ENCODE measurements at regions not wholly inside any gene's neighbourhood (a gene's known extent, or its start where the extent isn't known, plus 50 kb on each side); places are given as distances from the start of the nearest gene placed in this dataset.

DNA sequence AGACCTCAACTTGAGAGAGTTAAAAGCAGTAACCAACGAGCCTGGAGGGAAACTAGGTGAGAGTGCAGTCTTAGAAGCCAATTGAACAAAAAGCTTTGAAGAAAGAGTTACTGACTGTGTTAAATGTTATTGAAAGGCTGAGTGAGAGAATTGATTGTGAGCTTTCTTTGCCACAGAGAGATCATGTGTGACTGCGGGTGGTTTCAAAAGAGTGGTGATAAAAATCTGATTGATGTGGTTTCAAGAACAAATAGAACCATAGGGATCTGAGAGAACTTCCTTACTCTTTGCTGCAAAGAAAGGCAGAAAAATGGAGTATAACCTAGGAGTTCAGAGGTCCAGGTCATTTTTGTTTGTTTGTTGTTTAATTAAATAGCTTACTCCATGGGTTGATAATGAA lies 759.9 kb upstream of the ALCAM start:
- DNase-seq, result no peak

DNA sequence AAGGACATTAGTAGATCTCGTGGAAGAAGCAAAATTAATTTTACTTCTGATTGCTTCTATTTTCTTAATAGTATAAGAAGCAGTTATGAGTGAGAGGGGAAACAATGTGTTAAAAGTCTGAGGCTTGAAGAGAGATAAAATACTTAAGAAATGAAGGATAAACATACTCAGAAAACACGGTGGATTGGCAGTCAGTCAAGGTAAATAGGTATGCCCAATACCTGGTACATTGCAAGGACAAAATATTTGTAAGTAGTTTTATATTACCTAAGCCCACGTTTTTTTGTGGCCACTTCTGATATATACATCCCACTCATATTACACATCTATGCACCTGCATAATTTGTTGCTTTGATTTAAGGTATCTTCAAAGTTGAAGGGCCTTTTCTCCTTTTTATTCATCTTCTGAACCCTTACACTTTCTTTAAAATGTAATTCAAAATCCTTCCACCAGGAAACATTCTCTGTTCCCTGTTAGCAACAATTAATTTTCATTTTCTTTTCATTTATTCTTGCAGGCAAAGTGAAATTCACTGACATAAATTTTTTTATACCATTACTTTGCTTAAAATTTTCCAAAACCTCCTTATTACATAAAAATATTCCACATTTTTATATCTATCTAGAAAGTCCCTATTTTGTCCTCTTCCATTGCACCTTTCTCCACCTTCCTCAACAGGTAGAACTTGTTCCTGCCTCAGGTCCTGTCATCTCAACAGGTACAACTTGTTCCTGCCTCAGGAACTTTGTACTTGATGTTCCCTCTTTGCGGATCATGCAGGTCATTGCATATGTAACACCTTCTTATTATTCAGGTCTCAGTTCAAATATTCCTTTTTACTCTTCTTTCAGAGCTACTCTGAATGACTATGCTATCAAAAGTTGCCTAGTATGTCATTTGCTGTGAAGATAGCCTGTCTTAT lies 755.7 kb upstream of the ALCAM start:
- DNase-seq, result no peak

DNA sequence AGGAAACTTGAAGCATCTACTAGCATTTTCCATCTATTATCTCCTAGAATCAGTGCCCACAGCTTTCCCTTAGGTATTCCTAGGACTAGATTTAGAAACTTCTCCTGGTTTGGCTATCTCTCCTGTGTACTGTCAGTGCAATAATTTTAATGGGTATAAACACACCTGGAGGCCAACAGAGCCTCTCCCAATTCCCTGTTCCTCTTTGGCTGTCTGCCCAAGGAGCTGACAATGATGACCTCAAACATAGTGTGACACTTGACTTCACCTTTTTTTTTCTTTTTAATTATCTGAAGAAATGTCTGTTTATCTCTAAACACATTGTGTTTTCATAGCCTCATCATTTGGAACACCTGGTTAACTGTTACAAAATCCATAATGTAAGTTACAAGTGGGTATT lies 754.5 kb upstream of the ALCAM start:
- no peak for DNase-seq

DNA sequence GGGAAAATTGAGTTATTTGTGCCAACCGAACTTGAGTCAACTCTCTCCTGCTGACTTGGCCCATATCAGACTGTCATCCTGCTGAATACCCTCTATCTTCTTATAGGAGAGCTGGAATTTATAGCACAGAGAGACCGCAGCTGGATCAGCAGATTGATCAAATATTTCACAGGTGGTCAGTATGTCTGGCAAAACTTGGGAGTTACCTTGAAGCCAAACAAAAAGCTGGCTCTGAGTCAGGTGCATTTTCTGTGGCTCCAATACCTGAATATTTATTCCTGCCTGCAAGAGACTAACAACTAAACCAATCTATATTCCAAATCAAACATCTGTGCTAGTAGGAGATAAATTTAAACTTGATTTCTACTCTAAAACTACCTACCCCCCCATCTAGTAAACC lies 752.1 kb upstream of the ALCAM start:
- DNase-seq, result no peak

DNA sequence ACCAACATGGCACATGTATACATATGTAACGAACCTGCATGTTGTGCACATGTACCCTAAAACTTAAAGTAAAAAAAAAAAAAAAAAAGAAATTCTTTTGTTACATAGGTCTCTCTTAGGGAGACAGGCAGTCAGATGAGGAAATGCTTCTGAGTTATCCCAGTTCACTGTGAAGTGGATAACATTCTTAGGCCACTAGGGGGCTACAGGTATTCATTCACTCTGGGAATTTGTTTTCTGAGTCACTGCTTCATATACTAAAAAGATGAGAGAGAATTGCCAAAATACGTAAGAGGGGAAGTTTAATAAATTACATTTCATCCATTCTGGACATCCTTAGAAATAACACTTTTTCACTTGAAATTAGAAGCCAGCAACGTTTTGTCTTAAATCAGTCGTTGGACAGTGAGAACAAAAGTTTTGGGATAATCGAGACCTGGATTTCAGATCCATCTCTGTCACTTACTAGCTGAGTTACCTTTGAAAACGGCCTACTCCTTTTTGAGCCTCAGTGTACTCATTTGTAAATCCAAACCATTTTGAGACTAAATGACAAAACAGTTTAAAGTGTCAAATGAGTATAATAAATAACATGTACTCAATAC lies 738.4 kb upstream of the ALCAM start:
- DNase-seq, result no peak

DNA sequence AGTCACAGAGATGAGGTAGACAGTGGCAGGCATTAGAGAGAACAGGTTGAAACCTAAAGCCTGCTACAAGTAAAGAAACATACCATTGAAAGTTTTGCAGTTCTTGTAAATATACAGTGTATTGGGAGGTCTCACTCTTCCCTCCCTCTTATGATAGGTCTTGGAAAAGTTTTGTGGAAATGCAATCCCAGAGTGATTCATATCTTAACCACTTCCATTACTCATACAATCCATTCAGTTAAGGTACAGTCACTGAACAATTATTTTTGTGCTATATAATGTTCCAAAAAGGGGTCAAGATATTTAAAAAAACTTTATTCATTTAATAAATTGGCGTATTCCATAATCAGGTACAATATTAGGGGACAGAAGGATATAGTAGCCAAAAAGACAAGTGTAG lies 737.7 kb upstream of the ALCAM start:
- no peak for DNase-seq

DNA sequence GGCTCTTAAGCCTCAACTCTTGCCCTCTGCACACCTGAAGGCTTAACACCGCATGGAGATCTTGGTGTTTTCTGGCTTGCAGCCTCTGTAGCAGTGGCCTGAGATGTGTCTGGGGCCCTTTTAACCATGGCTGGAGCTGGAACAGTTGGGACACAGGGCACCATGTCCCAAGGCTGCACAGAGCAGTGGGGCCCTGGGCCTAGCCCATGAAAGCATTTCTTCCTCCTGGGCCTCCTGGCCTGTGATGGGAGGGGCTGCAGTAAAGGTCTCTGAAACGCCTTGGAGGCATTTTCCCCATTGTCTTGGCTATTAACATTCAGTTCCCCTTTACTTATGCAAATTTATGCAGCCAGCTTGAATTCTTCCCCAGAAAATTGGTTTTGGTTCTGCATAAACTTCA lies 735.5 kb upstream of the ALCAM start:
- DNase-seq, result no peak

DNA sequence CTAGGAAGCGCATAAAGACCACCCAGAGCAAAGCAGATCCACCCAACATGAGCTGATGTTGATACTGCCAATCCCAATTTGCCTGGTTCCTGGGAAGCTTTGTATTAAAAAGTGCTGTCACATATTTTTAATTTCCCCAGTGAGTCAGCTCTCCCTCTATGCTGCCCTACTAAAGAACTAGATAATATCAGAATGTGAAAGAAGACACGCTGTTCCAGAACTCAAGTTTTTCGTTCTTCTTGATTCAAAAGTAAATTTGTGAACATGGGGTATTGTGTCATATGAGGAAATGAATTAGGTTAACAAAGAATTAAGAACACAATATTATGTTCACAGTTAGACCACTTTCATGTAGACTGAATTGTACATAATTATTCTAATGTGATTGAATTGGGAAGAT lies 734.2 kb upstream of the ALCAM start:
- no peak for DNase-seq

DNA sequence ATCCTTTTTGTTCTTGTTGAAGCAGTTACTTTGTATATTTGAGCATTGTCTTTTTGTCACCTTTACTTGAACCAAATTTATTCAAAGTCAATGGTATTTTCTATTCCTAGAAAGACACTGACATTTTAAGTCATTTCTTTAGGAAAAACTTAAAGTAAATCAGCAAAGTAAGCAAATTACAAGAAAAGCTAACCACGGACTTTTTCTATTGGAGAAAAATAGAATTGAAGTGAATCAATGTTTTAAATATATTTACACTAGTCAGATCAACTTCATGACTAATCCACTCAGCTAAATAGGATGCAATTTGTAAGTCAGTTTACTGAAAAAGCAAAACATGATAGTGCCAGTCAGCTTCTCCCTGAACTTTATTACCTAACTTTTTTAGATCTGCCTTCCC lies 733.8 kb upstream of the ALCAM start:
- no peak for DNase-seq

DNA sequence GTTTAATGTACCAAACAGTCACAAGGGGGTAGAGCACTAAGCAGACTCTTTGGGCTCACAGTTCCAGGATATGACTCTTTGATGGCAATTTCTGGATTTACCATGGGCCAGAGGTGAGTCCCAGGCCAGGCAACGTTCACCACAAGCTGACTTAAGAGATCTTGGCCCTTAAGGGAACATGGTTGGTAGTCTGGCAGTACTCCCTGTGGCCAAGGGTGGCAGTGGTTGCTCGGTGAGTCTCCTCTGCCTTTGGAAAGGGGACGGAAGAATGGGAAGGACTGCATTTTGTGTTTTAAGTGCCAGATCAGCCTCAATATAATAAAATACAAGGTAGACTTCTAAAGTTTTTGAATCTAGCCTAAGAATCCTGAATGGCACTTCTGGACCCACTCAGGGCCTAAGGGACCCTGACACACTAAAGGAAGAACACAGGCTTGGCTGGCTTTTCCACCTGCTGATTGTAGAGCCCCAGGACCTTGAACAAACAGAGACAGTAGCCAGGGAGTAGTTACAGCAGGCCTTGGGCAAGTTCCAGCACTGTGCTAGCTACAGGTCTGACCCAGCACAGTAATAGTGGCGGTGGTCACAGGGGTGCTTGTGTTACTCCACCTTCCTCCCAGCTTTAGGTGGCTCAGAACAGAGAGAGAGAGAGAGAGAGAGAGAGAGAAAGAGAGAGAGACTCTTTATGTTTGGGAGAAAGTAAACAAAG lies 730.7 kb upstream of the ALCAM start:
- DNase-seq, result no peak

DNA sequence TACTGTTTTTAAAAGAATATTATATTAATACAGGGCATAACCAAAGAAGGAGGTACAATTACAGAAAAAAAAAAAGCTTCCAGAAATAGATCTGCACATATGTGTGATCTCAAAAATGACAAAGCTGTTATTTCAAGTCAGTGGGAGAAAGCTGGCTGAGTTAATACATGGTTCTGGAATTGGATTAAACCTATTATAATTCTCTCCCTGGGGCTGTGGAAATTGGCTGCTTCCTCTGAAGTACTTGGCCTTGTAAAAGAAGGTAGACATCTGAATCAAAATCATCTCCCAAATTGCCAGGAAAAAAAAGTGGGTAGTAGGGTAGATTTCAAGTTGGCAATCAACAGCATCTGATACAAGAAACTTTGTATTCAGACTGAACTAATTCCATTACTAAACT lies 723.9 kb upstream of the ALCAM start:
- no peak for DNase-seq

DNA sequence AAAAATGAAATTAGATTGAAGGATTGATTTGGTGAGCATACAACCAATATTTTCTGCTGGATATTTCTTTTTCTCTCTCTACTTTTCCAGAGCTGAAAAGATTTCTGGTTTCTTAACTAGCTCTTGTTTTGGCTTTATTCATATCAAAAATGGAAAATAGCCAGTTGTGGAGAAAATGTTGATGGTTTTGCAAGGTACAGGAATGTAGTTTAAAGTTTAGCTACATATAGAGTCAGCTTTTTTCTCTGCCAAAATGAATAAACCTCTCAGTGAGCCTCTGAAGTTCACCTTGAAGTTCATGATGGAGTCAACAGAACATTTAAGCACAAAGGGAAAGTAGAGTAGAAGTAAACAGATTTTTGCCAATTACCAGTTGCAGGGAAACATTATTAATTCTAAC lies 720.5 kb upstream of the ALCAM start:
- DNase-seq, result no peak

DNA sequence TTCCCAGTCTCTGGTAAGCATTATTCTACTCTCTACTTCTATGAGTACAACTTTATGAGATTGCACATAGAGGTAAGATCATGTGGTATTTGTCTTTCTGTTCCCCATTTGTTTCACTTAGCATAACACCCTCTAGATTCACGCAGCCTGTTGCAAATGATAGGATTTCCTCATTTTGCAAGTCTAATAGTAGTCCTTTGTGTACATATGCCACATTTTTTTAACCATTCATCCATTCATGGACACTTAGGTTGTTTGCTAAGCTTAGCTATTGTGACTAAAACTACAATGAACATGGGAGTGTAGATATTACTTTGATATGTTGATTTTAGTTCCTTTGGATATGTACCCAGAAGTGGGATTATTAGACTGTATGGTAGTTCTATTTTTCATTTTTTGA lies 717.9 kb upstream of the ALCAM start:
- DNase-seq, result no peak

DNA sequence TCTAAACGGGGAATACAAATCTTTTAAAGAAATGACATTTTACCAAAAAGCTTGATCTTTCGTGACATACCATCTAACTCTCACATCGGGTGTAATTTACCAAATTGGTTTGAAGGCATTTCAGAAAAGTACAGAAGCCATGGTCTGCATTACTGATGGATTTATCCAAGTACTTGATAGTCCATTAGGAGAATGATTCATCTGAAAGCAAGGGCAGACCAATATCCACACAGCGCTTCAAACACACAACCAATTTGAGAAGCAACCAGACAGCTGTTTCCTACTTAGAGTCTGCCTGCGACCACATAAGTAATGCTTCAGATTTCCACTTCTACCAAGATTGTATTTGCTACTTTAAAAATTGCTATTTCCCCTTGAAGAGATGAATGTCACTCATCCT lies 697.6 kb upstream of the ALCAM start:
- DNase-seq, result no peak

DNA sequence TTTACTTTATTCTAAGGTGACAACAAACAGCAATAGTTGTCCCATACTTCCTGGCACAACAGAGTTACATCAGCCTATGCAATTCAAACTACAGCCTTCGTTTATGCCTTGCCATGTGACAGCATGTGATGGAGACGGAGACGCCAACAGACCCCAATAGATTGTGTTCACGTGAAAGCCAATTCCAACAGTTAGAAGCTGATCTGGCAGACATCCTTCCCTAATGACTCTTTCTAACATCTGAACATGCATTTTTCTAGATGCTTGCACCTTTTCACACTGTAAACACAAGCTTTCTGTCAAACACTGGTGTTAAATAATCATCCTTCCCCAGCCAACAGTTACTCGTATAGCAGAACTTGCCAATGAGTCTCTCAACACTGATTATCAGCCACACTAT lies 694.4 kb upstream of the ALCAM start:
- DNase-seq, result no peak

DNA sequence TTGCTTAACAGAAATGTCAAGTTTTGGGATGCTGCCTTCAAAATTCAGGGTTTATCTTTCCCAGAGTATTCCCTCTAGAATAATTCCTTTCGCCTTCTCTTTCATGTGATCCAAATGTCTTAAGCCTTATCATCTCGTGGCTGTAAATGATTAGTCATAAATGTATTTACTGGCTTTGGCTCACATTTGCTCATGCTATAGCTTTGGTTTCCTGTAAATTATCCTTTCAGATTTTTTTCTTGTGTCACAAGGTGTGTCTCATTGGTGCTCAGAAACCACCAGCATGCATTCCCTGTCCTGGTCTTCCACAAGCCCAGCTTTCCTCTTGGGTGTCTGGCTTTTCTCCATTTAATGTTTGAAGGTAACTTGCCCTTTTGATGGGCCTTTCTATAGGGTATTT lies 692.7 kb upstream of the ALCAM start:
- DNase-seq, result no peak

DNA sequence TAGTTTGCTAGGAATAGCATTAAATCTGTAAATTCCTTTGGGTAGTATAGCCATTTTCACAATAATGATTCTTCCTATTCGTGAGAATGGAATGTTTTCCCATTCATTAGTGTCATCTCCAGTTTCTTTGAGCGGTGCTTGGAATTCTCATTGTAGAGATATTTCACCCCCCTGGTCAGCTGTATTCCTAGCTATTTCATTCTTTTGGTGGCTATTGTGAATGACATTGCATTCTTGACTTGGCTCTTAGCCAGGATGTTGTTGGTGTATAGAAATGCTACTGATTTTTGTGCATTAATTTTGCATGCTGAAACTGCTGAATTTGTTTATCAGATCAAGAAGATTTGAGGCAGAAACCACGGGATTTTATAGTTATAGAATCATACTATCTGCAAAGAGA lies 690.5 kb upstream of the ALCAM start:
- DNase-seq, result no peak

DNA sequence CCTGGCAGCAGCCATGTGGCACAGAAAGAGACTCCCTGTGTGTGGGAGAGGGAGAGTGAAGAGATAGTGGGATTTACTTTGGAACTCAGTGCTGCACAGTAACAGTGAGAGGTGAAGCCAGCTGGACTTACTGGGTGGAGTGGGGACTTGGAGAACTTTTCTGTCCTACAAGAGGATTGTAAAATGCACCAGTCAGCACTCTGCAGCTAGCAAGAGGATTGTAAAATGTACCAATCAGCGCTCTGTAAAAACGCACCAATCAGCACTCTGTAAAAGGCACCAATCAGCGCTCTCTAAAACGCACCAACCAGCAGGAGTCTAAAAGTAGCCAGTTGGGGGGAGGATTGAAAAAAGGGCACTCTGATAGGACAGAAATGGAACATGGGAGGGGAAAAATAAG lies 688.8 kb upstream of the ALCAM start:
- DNase-seq, result no peak

DNA sequence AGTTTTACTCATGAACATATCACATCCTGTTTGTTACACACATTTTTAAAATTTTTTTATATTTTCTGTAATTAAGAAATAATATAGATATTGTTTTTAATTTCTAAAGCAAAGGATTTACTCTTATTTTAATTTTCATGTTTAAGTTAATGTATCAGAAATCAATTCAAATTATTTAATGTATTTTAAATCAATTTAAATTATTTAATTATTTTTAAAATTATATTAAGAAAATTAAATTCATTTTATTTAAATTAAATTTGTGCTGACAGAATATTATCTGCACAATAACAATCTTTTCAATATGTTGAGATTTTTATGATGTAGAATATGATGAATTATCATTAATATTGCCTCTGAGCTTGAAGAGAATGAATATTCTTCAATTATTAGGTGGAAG lies 681.2 kb upstream of the ALCAM start:
- no peak for DNase-seq

DNA sequence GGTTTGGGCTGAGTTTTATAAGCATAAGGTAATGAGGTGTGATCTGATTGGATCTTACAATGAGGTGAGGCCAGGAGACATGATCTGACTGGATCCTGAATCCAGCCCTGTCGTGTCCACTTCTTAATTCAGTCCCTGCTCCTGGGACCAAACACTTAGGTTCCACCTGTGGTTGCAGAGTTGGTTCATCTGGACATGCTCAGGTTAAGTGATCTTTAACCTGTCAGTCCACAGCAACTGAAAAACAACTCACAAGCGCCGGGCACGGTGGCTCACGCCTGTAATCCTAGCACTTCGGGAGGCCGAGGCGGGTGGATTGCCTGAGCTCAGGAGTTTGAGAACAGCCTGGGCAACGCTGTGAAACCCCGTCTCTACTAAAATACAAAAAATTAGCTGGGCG lies 679.3 kb upstream of the ALCAM start:
- no peak for DNase-seq

DNA sequence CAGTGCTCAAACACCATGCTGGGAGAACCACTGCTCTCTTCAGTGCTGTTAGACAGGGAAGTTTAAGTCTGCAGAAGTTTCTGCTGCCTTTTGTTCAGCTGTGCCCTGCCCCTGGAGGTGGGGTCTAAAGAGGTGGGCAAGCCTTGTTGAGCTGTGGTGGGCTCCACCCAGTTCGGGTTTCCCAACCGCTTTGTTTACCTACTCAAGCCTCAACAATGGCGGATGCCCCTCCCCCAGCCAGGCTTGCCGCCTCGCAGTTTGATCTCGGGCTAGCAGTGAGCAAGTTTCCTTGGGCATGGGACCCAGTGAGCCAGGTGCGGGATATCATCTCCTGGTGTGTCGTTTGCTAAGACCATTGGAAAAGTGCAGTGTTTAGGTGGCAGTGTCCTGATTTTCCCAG lies 670.2 kb upstream of the ALCAM start:
- no peak for DNase-seq

DNA sequence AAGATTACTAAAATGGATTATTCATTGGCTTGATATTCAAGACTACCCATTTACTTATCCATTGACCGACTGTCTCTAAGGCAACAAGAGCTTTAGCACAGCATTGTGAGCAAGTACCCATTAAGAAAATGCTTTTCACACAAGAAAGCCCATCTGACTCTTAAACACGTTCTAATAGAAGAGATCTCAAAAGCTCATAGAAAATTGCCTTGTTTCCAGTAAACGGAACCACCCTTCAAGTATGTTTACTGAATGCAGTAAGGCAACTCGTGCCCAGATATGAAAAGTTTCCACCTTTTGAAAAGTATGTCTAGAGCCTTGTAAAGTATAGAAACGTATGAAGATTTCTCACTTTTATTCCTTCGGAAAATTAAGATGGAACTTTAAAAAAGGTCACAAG lies 655.3 kb upstream of the ALCAM start:
- no peak for DNase-seq

DNA sequence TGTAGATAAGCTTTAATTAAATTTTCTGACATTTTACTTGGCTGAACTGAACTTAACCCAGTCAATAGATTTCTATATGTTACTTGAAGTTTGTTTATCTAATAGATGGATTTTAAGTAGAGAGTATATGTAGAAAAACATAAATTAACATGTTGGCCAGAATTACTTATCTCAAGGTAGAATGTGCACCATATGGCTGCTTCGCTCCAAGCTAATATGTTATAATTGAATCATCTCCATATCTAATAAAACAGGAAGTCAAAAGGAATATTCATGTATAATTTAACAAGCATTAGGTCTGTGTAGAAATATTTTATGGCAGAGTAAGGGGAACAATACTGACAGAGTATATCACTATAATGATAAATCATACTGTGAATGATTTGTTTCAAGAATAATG lies 650.7 kb upstream of the ALCAM start:
- DNase-seq, result no peak

DNA sequence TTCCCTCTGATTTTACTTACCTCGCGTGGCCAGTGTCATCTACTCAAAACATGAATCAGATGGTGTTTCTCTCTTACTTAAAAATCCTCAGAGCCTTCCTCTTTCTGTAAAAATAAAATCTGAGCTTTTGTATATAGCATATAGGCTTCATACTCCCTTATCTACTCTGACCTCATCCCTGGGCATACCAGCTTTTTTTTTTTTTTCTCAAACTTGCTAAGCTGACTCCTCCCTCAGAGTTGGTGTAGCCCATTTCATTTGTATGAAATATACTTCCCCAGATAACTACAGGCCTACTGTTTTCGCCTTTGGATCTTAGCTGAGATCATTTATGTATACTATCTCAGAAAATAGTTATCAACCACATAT lies 648.9 kb upstream of the ALCAM start:
- DNase-seq, result no peak
